GM12801 (cell line): ENCODE measurements at regions not wholly inside any gene's neighbourhood (a gene's known extent, or its start where the extent isn't known, plus 50 kb on each side); places are given as distances from the start of the nearest gene placed in this dataset.

Source experiments
- TF ChIP-seq, protein P1 (sequence below): IDR thresholded peaks from one replicate; pipeline ENCODE4 v1.5.1; 2011; ENCODE audit warnings: control low read depth; ENCODE audit not compliant: insufficient read length; ENCODE audit errors: extremely low read depth

DNA sequence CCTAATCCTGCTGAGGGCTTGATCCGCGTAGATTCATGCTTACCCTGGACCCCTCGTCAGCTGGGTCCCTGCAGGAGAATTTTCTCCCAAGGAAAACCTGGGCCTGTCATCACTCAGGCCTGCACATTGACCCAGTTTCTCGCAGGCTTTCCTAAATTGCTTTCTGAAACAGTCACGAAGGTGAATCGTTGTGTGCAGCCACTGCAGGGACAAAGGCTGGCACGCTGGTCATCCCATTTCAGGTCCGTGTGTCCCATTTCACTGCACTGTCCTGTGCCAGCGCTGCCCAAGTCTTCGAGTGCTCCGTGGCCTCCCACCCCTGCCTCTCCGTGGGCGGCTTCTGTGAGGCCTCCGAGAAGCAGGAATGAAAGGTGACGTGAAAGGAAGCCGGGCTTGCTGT, 62.8 kb upstream of the YWHAQ start:
- TF ChIP-seq, protein P1, sequence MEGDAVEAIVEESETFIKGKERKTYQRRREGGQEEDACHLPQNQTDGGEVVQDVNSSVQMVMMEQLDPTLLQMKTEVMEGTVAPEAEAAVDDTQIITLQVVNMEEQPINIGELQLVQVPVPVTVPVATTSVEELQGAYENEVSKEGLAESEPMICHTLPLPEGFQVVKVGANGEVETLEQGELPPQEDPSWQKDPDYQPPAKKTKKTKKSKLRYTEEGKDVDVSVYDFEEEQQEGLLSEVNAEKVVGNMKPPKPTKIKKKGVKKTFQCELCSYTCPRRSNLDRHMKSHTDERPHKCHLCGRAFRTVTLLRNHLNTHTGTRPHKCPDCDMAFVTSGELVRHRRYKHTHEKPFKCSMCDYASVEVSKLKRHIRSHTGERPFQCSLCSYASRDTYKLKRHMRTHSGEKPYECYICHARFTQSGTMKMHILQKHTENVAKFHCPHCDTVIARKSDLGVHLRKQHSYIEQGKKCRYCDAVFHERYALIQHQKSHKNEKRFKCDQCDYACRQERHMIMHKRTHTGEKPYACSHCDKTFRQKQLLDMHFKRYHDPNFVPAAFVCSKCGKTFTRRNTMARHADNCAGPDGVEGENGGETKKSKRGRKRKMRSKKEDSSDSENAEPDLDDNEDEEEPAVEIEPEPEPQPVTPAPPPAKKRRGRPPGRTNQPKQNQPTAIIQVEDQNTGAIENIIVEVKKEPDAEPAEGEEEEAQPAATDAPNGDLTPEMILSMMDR = no peak

DNA sequence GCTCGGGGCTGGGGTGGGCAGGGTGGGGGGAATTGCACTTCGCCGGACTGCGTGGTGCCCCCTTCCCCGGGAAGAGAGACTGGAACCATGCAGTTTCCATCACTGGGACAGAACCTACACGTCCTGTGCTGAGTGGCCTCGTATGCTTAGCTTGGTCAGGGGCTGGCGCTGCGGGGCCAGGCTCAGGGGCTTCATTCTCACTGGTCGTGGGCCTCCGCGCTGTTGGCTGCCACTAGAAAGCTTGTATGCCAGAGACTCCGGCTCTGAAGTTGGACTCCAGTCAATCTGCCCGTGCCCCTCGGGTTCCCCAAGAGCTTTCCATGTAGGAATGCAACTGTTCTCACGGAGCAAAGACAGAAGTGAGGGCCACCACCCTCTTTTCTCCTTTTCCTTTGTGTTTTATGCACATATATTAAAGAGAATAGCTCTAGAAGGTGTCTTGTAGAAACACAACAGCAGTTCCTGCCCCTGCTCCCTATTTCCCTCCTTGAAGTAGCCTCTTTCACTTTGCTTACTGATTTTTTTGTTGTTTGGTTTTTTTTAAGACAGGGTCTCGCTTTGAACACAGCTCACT, 64.0 kb upstream of the YWHAQ start:
- TF ChIP-seq, protein P1 = no peak

DNA sequence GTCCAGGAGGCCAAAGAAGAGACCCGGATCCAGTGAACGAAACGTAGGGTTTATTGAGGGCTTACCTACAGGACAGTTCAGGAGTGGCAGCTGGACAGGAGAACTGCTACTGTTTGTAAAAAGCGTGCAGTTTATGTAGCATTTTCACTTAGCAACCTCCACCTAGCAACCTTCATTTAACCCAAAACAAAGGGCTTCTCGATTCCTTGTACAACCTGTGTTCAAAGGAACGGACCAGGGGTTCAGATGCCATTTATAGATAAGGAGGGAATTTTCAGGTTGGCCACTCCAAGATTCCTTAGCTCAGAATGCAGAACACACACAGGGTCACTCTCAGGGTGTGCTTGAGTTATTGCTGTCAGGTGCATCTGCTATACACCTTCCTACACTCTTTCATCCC, 65.1 kb upstream of the YWHAQ start:
- TF ChIP-seq, protein P1 = no peak

DNA sequence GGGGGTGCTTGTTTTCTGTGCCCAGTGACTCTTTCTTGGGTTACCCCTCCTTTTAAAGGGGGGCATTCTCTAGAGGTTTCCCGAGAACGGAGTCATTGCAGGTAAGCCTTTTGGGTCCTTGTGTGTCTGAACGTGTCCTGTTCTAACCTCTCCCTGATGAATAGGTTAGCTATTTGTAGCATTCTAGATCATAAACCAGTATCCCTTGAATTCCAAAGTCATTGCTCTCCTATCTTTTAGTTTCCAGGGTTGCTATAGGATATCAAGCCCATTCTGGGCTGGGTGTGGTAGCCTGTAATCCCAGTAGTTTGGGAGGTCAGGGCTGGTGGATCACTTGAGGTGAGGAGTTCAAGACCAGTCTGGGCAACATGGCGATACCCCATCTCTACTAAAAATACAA, 65.9 kb upstream of the YWHAQ start:
- TF ChIP-seq, protein P1 = no peak

DNA sequence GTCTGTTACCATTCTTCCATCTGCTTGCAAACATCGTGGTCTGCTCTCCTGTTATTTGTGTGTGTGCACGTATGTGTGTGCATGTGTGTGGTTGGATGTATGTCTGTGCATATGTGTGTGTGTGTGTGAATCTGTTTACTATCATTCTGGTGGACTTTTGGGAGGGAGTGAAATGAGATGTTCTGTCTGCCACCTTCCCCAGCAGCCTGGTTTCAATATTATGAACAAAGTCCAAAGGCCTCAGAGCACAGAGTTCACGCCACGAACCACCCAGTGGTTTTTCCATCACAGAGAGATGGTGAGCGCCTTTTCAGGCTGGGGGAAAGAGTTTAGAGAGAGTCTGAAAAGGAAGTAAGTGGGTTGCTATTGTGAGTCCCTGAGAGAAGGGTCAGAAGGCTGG, 67.1 kb upstream of the YWHAQ start:
- TF ChIP-seq, protein P1 = no peak

DNA sequence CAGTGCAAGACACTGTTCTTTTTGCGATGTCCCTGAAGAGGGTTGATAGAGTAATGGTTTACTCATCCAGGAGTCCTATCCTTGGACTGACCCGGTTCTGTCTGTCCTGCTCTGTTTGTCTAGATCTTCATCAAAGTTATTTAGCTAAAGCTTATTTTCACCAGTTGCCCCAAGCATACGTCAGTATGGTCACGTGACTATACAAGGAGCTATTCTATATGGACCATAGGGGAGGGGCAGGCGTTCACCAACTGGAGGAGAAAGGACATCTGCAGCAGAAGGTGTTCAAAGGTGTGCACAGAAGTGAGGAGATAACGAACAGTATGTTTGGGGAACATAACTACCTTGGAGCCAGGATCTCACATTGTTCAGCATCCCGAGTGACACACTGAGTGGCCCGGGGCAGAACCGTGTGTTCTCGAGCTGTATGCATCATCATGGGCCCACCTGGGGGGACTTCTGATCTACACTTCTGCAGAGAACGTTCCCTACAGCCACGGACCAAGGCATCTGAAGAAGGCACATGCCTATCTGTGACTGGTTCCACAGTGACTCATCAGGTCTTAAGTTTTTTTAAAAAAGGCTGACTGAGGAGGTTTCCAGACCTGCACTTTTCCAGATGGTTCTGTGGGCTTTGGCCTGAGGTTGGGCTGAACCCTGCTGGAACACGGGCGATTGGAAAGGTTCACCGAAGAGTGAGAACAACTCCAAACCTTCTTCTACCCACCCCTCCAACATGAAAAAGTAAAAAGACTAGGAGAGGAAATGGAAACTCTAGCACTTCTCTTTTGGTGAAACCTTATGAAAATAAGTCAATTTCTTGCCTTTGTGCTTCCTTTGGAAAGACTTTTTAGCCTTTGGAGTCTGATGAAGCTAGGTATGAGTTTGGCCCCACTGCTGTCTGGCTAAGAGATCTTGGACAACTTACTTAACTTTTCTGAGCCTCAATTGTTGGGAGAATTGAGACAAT, 68.6 kb upstream of the YWHAQ start:
- TF ChIP-seq, protein P1 = no peak

DNA sequence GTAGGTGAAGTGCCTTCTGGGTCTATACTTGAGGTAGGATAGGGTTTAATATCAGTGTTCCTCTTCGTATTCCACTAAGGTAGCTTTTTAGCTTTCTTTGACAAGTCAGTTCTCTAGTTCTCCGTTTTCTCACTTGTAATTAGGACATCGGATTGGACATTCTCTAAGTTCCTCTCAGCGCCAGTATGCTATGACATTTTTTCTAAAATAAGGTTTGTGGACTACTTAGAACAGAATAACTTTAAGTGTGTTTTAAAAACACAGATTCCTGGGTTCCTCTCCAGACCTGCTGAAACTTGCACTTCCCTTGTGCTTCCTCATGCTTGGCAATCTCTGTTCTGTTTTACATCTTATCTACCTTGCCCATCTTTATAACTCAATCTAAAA, 69.3 kb upstream of the YWHAQ start:
- TF ChIP-seq, protein P1 = no peak
